Brain microvascular endothelial cell (primary cell): ENCODE measurements at regions not wholly inside any gene's neighbourhood (a gene's known extent, or its start where the extent isn't known, plus 50 kb on each side); places are given as distances from the start of the nearest gene placed in this dataset.

Experiments used
- DNase-seq: peaks from one replicate; pipeline ENCODE4 v3.0.0-alpha.2; 2020
- H3K27ac ChIP-seq: fragments of 250-450 bp; sonication (Bioruptor Pico); 2 replicates; pipeline ENCODE4 v1.5.1; 2020; ENCODE audit warnings: mild to moderate bottlenecking, moderate library complexity
- H3K27me3 ChIP-seq: fragments of 250-450 bp; sonication (Bioruptor Pico); replicated peaks from 2 replicates; pipeline ENCODE4 v1.5.1; 2020; ENCODE audit warnings: mild to moderate bottlenecking
- H3K36me3 ChIP-seq: fragments of 250-450 bp; sonication (Bioruptor Pico); replicated peaks from 2 replicates; pipeline ENCODE4 v1.5.1; 2020; ENCODE audit warnings: mild to moderate bottlenecking
- H3K4me3 ChIP-seq: 2 replicates; pipeline ENCODE4 v1.5.1; 2011; ENCODE audit warnings: low read depth, mild to moderate bottlenecking, control low read depth, low read length, moderate library complexity
- CTCF ChIP-seq: IDR thresholded peaks from 2 replicates; pipeline ENCODE4 v1.5.1; 2011; ENCODE audit warnings: low read depth, mild to moderate bottlenecking, moderate library complexity, low read length, control low read depth, inconsistent platforms; ENCODE audit errors: missing control alignments
- in situ Hi-C: cut with HindIII; loops from 2 replicates; pipeline ENCODE4 v1.10.0; 2017; ENCODE audit warnings: low sequenced_read_pairs, low pct_ligation_motif_present

- no peak for TF ChIP-seq CTCF
- no peak for DNase-seq
- H3K27ac ChIP-seq, result no peak overlapping the region
- no peaks in the 10 kb centered on the region for H3K27me3 ChIP-seq
- in situ Hi-C loops, result no loop called here
- no peaks in the 10 kb centered on the region for H3K36me3 ChIP-seq
- no peak overlapping the region for H3K4me3 ChIP-seq
Observed at GRCh38 chr2:8094526-8094925, 587.3 kb upstream of the ID2 start.

- no peak overlapping the region for H3K27ac ChIP-seq
- H3K36me3 ChIP-seq, result no peaks in the 10 kb centered on the region
- H3K27me3 ChIP-seq, result no peaks in the 10 kb centered on the region
- no peak overlapping the region for H3K4me3 ChIP-seq
- in situ Hi-C loops, result no loop called here
- no peak for DNase-seq
- no peak for TF ChIP-seq CTCF
Observed at GRCh38 chr2:8095978-8096377, 585.9 kb upstream of the ID2 start.

- in situ Hi-C loops, result no loop called here
Observed at GRCh38 chr2:8096484-8096883, 585.4 kb upstream of the ID2 start.

GRCh38 chr2:8098476-8099266 is 583.2 kb upstream of the ID2 start:
- Histone ChIP-seq H3K36me3 (no peaks in the 10 kb centered on the region), H3K27ac (no peak overlapping the region), H3K27me3 (no peaks in the 10 kb centered on the region), H3K4me3 (no peak overlapping the region)
- DNase-seq, result no peak
- in situ Hi-C loops, result no loop called here
- TF ChIP-seq CTCF, result no peak

More at GRCh38 chr2:8096484-8096883, 585.4 kb upstream of the ID2 start:
- DNase-seq, result no peak
- H3K4me3 ChIP-seq, result no peak overlapping the region
- H3K36me3 ChIP-seq, result no peaks in the 10 kb centered on the region
- no peak for TF ChIP-seq CTCF
- no peaks in the 10 kb centered on the region for H3K27me3 ChIP-seq
- no peak overlapping the region for H3K27ac ChIP-seq

- Histone ChIP-seq H3K27me3 (no peaks in the 10 kb centered on the region), H3K36me3 (no peaks in the 10 kb centered on the region), H3K4me3 (no peak overlapping the region), H3K27ac (no peak overlapping the region)
- no peak for DNase-seq
- no peak for TF ChIP-seq CTCF
- in situ Hi-C loops, result no loop called here
Observed at GRCh38 chr2:8099267-8099582, 582.6 kb upstream of the ID2 start.

- Histone ChIP-seq H3K36me3 (no peaks in the 10 kb centered on the region), H3K27ac (no peak overlapping the region), H3K4me3 (no peak overlapping the region), H3K27me3 (no peaks in the 10 kb centered on the region)
- in situ Hi-C loops, result no loop called here
- DNase-seq, result no peak
- no peak for TF ChIP-seq CTCF
Observed at GRCh38 chr2:8101614-8102277, 580.1 kb upstream of the ID2 start.
